NT2/D1 (cell line): ENCODE measurements at regions not wholly inside any gene's neighbourhood (a gene's known extent, or its start where the extent isn't known, plus 50 kb on each side); places are given as distances from the start of the nearest gene placed in this dataset.

ENCODE experiments used
- YY1 ChIP-seq: IDR thresholded peaks from 2 replicates; pipeline ENCODE4 v1.6.1; 2011; ENCODE audit not compliant: insufficient read length, insufficient read depth
- ZNF274 ChIP-seq: IDR thresholded peaks from 2 replicates; pipeline ENCODE4 v1.6.1; 2011; ENCODE audit warnings: mild to moderate bottlenecking, low read depth, low read length

DNA sequence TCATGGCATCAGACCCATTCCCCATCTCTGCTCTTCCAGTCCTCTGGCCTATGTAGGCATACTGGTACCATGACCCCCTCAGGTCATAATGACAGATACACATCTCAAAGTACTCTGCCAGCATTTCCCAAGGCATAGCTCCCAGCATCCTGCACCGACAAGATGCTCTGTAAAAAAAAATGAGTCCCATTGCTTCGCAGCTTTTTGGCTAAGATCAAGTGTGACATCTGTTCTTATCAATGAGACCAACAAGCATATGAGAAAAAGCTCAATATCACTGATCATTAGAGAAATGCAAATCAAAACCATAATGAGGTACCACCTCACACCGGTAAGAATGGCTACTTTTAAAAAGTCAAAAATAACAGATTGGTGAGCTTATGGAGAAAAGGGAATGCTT, 463.9 kb upstream of the PROK2 start:
- no peak for TF ChIP-seq YY1
- no peak for TF ChIP-seq ZNF274
